ENCODE measurements at regions not wholly inside any gene's neighbourhood (a gene's known extent, or its start where the extent isn't known, plus 50 kb on each side); places are given as distances from the start of the nearest gene placed in this dataset.

GRCh38 chr13:111577956-111578605 is 257.6 kb downstream of the TEX29 start:
- TF ChIP-seq CTCF (IDR thresholded peaks at IDR 0.05) (no peak), POLR2A (IDR thresholded peaks at IDR 0.05) (no peak)
- no peak overlapping the region for H3K4me3 ChIP-seq (ENCODE audit: low read depth, poor library complexity, severe bottlenecking)
- intact Hi-C loops (cut with DNase I; ENCODE audit: low total_unique reads) = no loop called here
- WGBS, 2 donors = 81% methylated on average over 15 of the region's 15 CpGs
- DNase-seq (ENCODE audit: low spot score in 2 of 2) = no peak

GRCh38 chr13:111584101-111584672 is 263.7 kb downstream of the TEX29 start:
- intact Hi-C loops (cut with DNase I; ENCODE audit: low total_unique reads) = no loop called here
- WGBS, 2 donors = 71% methylated on average over 22 of the region's 22 CpGs
- TF ChIP-seq POLR2A (IDR thresholded peaks at IDR 0.05) (no peak), CTCF (IDR thresholded peaks at IDR 0.05) (no peak)
- DNase-seq (ENCODE audit: low spot score in 2 of 2) = peak in 1 of 2 donors; percentile 74
- no peak overlapping the region for H3K4me3 ChIP-seq (ENCODE audit: low read depth, poor library complexity, severe bottlenecking)

GRCh38 chr13:111584870-111585269 is 264.4 kb downstream of the TEX29 start:
- 67 to 69% methylated on average over 13 of the region's 13 CpGs for WGBS, 2 donors
- DNase-seq (ENCODE audit: low spot score in 2 of 2) = peak in 1 of 2 donors; percentile 46
- no peak for TF ChIP-seq POLR2A (IDR thresholded peaks at IDR 0.05)
- TF ChIP-seq CTCF (IDR thresholded peaks at IDR 0.05) = no peak
- no peak overlapping the region for H3K4me3 ChIP-seq (ENCODE audit: low read depth, poor library complexity, severe bottlenecking)
- intact Hi-C loops (cut with DNase I; ENCODE audit: low total_unique reads) = no loop called here

GRCh38 chr13:111586291-111586690 is 265.8 kb downstream of the TEX29 start:
- intact Hi-C loops (cut with DNase I; ENCODE audit: low total_unique reads) = no loop called here

GRCh38 chr13:111587249-111587648 is 266.8 kb downstream of the TEX29 start:
- DNase-seq (ENCODE audit: low spot score in 2 of 2) = peak in 1 of 2 donors; percentile 57
- WGBS, 2 donors = 84 to 86% methylated on average over 14 of the region's 14 CpGs
- TF ChIP-seq POLR2A (IDR thresholded peaks at IDR 0.05) (no peak), CTCF (IDR thresholded peaks at IDR 0.05) (no peak)
- intact Hi-C loops (cut with DNase I; ENCODE audit: low total_unique reads) = no loop called here
- H3K4me3 ChIP-seq (ENCODE audit: low read depth, poor library complexity, severe bottlenecking) = no peak overlapping the region

More at GRCh38 chr13:111586291-111586690, 265.8 kb downstream of the TEX29 start:
- 88 to 89% methylated on average over 27 of the region's 27 CpGs for WGBS, 2 donors
- TF ChIP-seq CTCF (IDR thresholded peaks at IDR 0.05) (no peak), POLR2A (IDR thresholded peaks at IDR 0.05) (no peak)
- H3K4me3 ChIP-seq (ENCODE audit: low read depth, poor library complexity, severe bottlenecking) = no peak overlapping the region
- DNase-seq (ENCODE audit: low spot score in 2 of 2) = peak in 1 of 2 donors; percentile 73
